ENCODE measurements at regions not wholly inside any gene's neighbourhood (a gene's known extent, or its start where the extent isn't known, plus 50 kb on each side); places are given as distances from the start of the nearest gene placed in this dataset.

GRCh38 chr2:67823726-67824125 lies 239.1 kb downstream of the C1D start:
- ATAC-seq = no peak
- no peak overlapping the region for H2AFZ ChIP-seq

More at GRCh38 chr2:67823726-67824125, 239.1 kb downstream of the C1D start:
- no peaks in the 10 kb centered on the region for H3K27me3 ChIP-seq (ENCODE audit: insufficient read depth)
- no peaks in the 10 kb centered on the region for H3K79me2 ChIP-seq (replicated peaks; ENCODE audit: insufficient read depth)
- H3K9me3 Mint-ChIP-seq = no peaks in the 10 kb centered on the region; the same call in 2 of the 3 replicates
- no peak overlapping the region for H3K27ac ChIP-seq (ENCODE audit: low read depth)
- H3K27ac Mint-ChIP-seq = no peak overlapping the region
- H3K4me1 Mint-ChIP-seq = no peaks in the 10 kb centered on the region
- no peak overlapping the region for H3K4me2 ChIP-seq
- H3F3A ChIP-seq (replicated peaks; ENCODE audit: low read depth) = no peaks in the 10 kb centered on the region
- no peaks in the 10 kb centered on the region for H3K27me3 Mint-ChIP-seq (ENCODE audit: insufficient read depth, low read depth, poor library complexity)
- DNase-seq (ENCODE audit: low spot score) = no peak
- H3K36me3 Mint-ChIP-seq (ENCODE audit: low read depth) = no peaks in the 10 kb centered on the region
- TF ChIP-seq EZH2 (IDR thresholded peaks at IDR 0.05; ENCODE audit: low read depth, unreplicated experiment) (no peak), ZNF462 (CRISPR knock-in tag; IDR thresholded peaks at IDR 0.05) (no peak), CREB1 (CRISPR knock-in tag; IDR thresholded peaks at IDR 0.05; ENCODE audit: low read depth) (no peak), ETS1 (IDR thresholded peaks at IDR 0.05) (no peak), JUNB (IDR thresholded peaks at IDR 0.05; ENCODE audit: unreplicated experiment) (no peak), REST (IDR thresholded peaks at IDR 0.05; ENCODE audit: unreplicated experiment) (no peak), ZNF331 (CRISPR knock-in tag; IDR thresholded peaks at IDR 0.05; ENCODE audit: low read depth) (no peak), STAT1 (IDR thresholded peaks at IDR 0.05; ENCODE audit: unreplicated experiment) (no peak), POLR2AphosphoS5 (IDR thresholded peaks at IDR 0.05; ENCODE audit: low read depth) (no peak), NANOG (IDR thresholded peaks at IDR 0.05; ENCODE audit: borderline replicate concordance) (no peak), CTCF (conservative IDR thresholded peaks at IDR 0.05; ENCODE audit: low read depth in 2 of 2) (no peak)
- no peaks in the 10 kb centered on the region for H4K20me1 ChIP-seq (replicated peaks; ENCODE audit: insufficient read depth)
- no peak overlapping the region for H3K4me3 Mint-ChIP-seq
- H3K9me2 ChIP-seq (ENCODE audit: insufficient read depth) = peaks cover 8% of the 10 kb centered on the region; the same call in 1 of the 2 replicates
- no peak overlapping the region for H3K4me3 ChIP-seq
- no peaks in the 10 kb centered on the region for H3K4me1 ChIP-seq (ENCODE audit: insufficient read depth)
- H3K36me3 ChIP-seq (ENCODE audit: insufficient read depth) = no peaks in the 10 kb centered on the region
